WI38 (cell line): ENCODE measurements at regions not wholly inside any gene's neighbourhood (a gene's known extent, or its start where the extent isn't known, plus 50 kb on each side); places are given as distances from the start of the nearest gene placed in this dataset.

Source experiments
- H3K4me3 ChIP-seq: 2 replicates; pipeline ENCODE4 v1.5.1; 2011; ENCODE audit warnings: low read depth, mild to moderate bottlenecking, control low read depth, low read length
- TF ChIP-seq, protein P1 (sequence below): IDR thresholded peaks from 2 replicates; pipeline ENCODE4 v1.5.1; 2012; ENCODE audit warnings: low read depth, mild to moderate bottlenecking, control low read depth, low read length

DNA sequence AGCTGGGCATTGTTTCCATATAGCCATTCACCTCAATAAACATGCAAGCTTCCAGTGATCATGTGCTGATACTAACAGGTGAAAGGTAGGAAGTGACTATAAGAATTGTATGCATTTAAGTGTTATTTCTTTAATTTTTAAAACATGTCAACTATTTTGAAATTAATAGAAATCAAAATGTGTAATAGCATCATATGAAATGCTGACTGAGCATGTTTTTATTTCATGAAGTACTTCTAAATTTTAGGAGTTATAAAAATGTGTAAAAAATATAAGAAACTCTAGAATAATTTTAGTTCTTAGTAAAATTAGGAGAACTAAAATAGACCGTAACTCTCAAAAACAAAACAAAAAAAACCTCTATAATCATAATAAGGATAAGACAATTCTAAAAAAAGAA, 229.3 kb upstream of the ARPP21 start:
- TF ChIP-seq, protein P1, sequence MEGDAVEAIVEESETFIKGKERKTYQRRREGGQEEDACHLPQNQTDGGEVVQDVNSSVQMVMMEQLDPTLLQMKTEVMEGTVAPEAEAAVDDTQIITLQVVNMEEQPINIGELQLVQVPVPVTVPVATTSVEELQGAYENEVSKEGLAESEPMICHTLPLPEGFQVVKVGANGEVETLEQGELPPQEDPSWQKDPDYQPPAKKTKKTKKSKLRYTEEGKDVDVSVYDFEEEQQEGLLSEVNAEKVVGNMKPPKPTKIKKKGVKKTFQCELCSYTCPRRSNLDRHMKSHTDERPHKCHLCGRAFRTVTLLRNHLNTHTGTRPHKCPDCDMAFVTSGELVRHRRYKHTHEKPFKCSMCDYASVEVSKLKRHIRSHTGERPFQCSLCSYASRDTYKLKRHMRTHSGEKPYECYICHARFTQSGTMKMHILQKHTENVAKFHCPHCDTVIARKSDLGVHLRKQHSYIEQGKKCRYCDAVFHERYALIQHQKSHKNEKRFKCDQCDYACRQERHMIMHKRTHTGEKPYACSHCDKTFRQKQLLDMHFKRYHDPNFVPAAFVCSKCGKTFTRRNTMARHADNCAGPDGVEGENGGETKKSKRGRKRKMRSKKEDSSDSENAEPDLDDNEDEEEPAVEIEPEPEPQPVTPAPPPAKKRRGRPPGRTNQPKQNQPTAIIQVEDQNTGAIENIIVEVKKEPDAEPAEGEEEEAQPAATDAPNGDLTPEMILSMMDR: no peak

DNA sequence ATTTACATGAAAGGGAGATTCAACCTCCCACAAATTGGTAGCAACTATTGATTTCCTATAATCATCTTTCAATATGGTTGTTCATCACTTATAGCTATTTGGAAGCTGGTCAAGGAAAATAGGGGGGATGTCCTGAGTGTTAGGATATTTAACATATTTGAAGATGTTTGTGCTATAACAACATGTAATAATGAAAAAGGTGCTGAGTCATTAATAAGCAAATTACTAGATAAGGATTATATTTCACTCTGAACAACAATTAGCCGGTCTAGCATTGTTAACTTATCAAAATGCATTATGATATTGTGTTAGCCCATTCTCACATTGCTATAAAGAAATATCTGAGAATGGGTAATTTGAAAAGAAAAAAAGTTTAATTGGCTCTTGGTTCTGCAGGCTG, 225.8 kb upstream of the ARPP21 start:
- TF ChIP-seq, protein P1: no peak
- H3K4me3 ChIP-seq: no peak overlapping the region

More for the DNA sequence above, 229.3 kb upstream of the ARPP21 start:
- H3K4me3 ChIP-seq: no peak overlapping the region

DNA sequence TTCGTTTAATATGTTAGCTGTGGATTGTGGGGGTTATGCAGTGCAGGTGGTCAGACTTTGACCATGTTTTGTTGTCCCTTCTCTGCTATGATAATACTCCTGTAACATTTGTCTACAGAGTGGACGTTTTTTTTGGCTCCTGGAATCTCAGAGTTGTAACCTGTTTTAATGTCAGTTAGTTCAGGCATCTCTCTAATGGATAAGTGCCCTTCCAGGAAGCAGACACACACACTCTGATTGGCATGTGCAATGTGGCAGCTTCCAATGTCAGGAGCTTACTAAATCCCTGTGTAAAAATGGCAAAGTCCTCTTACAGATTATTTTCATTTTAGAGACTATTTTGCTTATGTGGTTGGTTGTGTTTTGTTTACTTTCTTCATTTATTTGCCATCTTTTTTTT, 222.2 kb upstream of the ARPP21 start:
- no peak overlapping the region for H3K4me3 ChIP-seq
- TF ChIP-seq, protein P1: no peak

DNA sequence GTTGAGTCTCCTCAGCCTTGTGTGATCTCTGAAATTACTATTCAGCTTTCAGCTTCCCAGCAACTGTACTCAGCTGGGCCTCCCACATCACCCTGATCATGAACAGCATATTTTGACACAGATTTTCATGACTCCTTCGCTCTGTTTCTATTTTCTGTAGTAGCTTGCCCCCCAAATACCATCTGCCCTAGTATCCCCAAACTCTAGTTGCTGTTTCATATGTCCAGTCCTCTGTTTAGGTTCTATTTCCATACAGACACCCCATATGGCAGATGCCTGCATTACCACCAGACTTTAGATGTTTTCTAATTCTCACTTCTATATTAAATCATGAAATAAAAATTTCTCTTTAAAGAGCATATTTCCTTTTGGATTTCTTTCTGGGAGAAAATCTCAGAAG, 217.2 kb upstream of the ARPP21 start:
- TF ChIP-seq, protein P1: no peak
- no peak overlapping the region for H3K4me3 ChIP-seq

DNA sequence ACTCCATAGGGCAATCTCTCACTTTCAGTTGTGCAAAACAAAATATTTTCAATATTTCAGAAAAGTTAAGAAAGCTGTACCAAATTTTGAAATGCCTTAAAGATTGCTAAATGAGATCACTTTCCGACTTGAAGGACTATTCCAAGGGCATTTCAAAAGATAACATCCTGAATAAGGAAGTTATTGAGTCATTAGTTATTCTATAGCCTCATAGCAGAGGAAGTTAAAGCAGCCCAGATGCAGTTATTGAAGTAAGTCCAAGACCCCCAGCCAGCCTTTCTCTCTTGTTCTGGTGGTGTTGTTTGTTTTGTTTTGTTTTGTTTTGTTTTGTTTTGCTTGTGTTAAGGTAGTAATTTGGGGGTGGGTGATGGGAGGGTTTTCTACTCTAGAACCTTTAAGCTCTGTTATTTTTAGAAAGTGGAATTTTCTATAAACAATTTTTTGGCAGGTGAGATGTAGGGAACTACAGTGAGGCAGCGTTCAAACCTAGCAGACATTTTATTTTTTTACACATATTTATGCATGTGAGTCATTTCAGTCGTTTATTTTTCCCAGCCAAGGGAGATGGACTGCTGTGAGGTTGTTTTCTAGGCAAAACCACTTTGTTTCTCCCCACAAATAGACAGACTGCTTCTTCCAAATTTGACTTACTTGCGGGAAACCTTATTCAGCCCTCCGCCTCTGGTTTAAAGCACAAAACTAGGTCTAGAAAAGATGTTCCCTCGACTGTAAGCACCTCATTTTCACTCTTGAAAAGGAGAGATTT, 216.3 kb upstream of the ARPP21 start:
- TF ChIP-seq, protein P1: no peak
- H3K4me3 ChIP-seq: no peak overlapping the region

DNA sequence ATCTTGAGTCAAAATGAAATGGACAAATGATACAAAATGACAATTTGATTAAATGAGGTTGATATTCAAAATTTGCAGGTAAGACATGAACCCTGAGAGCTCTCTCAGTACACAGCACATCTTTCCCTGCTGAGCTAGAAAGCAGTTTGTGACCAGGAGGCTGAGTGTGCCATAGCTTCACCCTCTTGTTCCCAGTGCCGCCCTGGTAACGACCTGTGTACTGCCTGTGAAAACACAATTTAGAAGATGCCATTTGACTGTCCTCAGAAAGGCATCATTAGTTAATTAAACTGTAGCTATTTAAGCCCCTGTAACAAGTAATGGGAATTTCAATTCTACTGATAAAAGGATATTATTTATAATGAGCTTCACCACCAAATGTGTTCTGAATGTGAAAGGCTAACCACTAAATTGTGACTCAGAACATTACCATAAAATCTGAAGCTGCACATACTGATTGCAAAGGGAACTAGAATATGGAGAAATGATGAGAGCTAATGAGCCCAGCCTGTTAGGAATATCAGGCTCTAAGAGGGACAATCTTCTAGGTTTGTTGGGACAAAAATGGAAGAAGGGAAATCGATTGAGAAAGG, 212.9 kb upstream of the ARPP21 start:
- TF ChIP-seq, protein P1: no peak
- H3K4me3 ChIP-seq: no peak overlapping the region

DNA sequence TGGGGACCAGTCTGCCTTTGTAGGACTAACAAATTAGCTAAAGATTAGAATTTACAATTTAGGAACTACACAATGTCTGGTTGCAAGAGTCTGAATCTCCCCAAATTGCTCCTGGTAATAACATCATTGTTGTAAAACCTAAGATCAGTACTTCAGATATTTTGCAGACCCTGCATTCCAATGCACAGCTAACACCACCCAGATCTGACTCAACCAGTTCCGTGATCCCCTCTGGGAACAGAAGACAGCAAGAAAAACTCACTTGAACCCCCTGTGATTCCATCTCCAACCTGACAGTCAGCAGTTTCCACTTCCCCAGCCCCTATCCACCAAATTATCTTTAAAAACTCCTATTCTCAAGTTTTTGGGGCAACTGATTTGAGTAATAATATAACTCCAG, 201.9 kb upstream of the ARPP21 start:
- TF ChIP-seq, protein P1: no peak
- no peak overlapping the region for H3K4me3 ChIP-seq
